Prostate gland (tissue), 2 donors: ENCODE measurements at regions not wholly inside any gene's neighbourhood (a gene's known extent, or its start where the extent isn't known, plus 50 kb on each side); places are given as distances from the start of the nearest gene placed in this dataset.

Experiments used
- CTCF ChIP-seq, 4 experiments: fragments of 200-600 bp in 2 of 4; fragments of 450-650 bp in 2 of 4; sonication (generic) in 2 of 4; IDR thresholded peaks; 1 replicate in 3 of 4; 2 replicates in 1 of 4; pipeline ENCODE4 v1.5.1; 2016 to 2019; ENCODE audit warnings: antibody characterized with exemption in 4 of 4, mild to moderate bottlenecking in 2 of 4, moderate library complexity in 2 of 4
- POLR2AphosphoS5 ChIP-seq: sonication (generic); formaldehyde crosslinking; IDR thresholded peaks from one replicate; pipeline ENCODE4 v1.6.1; 2017; ENCODE audit warnings: antibody characterized with exemption

GRCh38 chr11:95544095-95544856 lies 245.3 kb downstream of the FAM76B start:
- no peak for TF ChIP-seq CTCF (IDR thresholded peaks at IDR 0.05)
- no peak for TF ChIP-seq POLR2AphosphoS5
